ENCODE measurements at regions not wholly inside any gene's neighbourhood (a gene's known extent, or its start where the extent isn't known, plus 50 kb on each side); places are given as distances from the start of the nearest gene placed in this dataset.
"Not testable (repeated sequence)": the region's sequence is repeated elsewhere in the genome, so short reads cannot be mapped to it uniquely, and the experiment has no call there.

DNA sequence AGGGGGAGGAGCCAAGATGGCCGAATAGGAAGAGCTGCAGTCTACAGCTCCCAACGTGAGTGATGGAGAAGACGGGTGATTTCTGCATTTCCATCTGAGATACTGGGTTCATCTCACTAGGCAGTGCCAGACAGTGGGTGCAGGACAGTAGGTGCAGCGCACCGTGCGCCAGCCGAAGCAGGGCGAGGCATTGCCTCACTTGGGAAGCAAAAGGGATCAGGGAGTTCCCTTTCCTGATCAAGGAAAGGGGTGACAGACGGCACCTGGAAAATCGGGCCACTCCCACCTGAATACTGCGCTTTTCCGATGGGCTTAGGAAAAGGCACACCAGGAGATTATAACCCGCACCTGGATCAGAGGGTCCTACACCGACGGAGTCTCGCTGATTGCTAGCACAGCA is 121.1 kb upstream of the SESTD1 start:
- H3K36me3 Mint-ChIP-seq; H3K9me3 Mint-ChIP-seq; ATAC-seq; DNase-seq (ENCODE audit: low spot score in 2 of 2); H3K27ac Mint-ChIP-seq: not testable (repeated sequence)

DNA sequence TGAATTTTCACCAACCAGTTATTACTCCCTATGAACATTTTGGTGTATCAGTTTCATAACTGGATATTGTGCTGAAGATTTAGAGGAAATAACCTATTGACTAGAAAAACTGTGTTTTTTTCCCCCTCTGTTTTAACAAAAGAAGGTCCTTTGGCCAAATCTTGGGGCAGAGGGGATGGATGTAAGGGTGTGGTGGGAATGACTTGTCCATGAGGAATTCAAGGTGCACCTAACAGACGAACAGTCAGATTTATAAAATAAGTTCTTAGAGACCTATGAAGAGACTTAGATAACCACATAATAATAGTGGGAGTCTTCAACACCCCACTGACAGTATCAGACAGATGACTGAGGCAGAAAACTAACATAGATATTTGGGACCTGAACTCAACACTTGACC is 119.3 kb upstream of the SESTD1 start:
- Mint-ChIP-seq H3K27ac (no peak overlapping the region), H3K9me3 (no peaks in the 10 kb centered on the region), H3K36me3 (no peaks in the 10 kb centered on the region)
- DNase-seq (ENCODE audit: low spot score in 2 of 2) (no peak), ATAC-seq (no peak)

DNA sequence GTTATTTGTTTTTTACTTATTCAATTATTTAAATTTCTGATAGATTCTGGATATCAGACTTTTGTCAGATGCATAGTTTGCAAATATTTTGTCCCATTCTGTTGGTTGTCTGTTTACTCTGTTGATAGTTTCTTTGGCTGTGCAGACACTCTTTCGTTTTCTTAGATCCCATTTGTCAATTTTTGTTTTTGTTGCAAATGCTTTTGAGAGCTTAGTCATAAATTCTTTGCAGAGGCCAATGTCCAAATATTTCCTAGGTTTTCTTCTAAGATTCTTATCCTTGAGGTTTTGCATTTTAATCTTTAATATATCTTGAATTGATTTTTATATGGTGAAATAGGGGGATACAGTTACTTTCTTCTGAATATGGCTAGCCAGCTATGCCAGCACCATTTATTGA is 112.7 kb upstream of the SESTD1 start:
- H3K36me3 Mint-ChIP-seq, result no peaks in the 10 kb centered on the region
- no peak for ATAC-seq
- DNase-seq (ENCODE audit: low spot score in 2 of 2), result no peak
- H3K9me3 Mint-ChIP-seq, result no peaks in the 10 kb centered on the region
- no peak overlapping the region for H3K27ac Mint-ChIP-seq

DNA sequence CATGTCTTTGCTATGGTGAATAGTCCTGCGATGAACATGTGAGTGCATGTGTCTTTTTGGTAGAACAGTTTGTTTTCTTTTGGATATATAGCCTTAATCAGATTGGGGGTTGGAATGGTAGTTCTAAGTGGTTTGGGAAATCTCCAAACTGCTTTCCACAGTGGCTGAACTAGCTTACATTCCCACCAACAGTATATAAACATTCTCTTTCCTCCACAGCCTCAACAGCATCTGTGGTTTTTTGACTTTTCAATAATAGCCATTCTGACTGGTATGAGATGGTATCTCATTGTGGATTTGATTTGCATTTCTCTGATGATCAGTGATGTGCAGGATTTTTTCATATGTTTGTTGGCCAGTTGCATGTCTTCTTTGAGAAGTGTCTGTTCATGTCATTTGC is 112.2 kb upstream of the SESTD1 start:
- Mint-ChIP-seq H3K27ac (no peak overlapping the region), H3K36me3 (no peaks in the 10 kb centered on the region), H3K9me3 (no peaks in the 10 kb centered on the region)
- DNase-seq (ENCODE audit: low spot score in 2 of 2) (no peak), ATAC-seq (no peak)

DNA sequence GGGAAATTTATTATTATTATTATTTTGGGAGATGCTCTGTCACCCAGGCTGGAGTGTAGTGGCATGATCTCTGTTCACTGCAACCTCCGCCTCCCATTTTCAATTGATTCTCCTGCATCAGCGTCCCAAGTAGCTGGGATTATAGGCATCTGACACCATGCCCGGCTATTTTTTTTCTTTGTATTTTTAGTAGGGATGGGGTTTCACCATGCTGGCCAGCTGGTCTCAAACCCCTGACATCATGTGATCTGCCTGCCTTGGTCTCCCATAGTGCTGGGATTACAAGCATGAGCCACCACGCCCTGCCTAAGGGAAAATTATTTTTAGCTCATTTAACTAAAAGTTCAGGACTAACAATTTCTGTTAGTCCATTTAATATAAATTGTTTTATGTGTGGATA is 109.2 kb upstream of the SESTD1 start:
- no peak for ATAC-seq
- Mint-ChIP-seq H3K36me3 (no peaks in the 10 kb centered on the region), H3K9me3 (no peaks in the 10 kb centered on the region), H3K27ac (no peak overlapping the region)
- DNase-seq (ENCODE audit: low spot score in 2 of 2), result no peak

DNA sequence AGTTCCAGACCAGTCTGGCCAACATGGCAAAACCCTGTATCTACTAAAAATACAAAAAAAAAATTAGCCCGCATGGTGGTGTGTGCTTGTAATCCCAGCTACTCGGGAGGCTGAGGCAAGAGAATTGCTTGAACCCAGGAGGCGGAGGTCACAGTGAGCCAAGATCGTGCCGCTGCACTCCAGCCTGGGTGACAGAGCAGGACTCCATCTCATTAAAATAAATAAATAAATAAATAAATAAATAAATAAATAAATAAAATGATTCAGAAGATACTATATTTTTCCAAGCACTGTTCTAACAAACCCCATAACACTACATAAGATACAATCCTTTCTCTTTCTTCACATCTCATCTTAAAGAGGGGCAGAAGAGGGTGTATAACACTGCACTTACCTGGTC is 100.9 kb upstream of the SESTD1 start:
- H3K27ac Mint-ChIP-seq; H3K9me3 Mint-ChIP-seq; DNase-seq (ENCODE audit: low spot score in 2 of 2); ATAC-seq; H3K36me3 Mint-ChIP-seq: not testable (repeated sequence)

DNA sequence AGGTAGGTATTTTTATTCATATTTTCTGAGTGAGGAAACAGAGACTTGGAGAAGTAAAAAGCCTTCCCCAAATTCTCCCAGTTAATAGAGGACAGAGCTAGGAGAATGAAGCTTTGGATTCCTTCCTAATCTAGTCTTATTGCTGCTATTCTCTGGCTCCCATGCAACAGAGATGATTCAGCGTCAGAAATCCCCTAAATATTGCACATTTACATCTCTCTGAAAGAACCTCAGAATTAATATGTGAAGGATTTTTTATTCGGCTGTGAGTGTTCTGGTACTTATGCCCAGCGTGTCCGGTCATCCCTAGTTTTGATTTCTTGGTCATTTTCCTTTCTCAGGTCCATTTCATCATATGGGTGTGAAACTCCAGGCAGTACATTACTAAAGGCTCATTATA is 91.2 kb upstream of the SESTD1 start:
- DNase-seq (ENCODE audit: low spot score in 2 of 2), result no peak
- H3K27ac Mint-ChIP-seq, result no peak overlapping the region
- H3K36me3 Mint-ChIP-seq, result no peaks in the 10 kb centered on the region
- H3K9me3 Mint-ChIP-seq, result no peaks in the 10 kb centered on the region
- ATAC-seq, result no peak

DNA sequence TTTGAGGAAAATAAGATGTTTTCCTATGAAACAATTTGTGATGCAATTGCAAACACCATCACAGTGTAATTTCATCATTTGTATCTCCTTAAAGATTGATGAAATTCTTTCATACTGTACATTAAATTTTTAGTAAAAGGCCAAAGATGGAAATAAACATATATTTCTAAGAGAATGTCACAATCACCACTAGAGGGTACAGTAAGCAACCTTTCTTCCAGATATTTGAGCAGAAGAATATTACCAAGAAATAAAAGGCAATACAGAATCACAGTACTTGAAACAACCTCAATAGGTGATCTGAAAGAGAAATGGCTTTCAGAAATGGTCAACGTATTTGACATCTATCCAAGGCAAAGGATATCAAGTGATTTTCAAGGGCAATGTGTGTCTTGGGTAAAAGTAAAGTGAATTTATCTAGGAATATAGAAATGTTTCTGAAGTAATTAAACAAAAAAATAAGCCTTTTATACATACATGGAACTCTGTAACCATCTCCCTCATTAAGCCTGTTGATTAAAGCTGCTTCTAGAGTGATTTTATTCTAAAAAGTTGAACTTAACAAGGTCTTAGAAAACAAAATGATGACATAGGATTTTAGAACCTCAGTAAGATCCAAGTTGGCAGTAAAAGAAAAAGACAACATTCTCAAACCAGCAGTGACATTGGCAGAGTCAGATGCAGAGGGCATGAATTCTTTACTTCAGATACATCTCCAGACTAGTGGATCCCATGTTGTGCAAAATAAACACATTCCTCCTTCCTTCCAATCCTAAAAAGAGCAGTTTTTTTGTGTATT is 90.3 kb upstream of the SESTD1 start:
- ATAC-seq, result no peak
- Mint-ChIP-seq H3K9me3 (no peaks in the 10 kb centered on the region), H3K27ac (no peak overlapping the region), H3K36me3 (no peaks in the 10 kb centered on the region)
- DNase-seq (ENCODE audit: low spot score in 2 of 2), result no peak

DNA sequence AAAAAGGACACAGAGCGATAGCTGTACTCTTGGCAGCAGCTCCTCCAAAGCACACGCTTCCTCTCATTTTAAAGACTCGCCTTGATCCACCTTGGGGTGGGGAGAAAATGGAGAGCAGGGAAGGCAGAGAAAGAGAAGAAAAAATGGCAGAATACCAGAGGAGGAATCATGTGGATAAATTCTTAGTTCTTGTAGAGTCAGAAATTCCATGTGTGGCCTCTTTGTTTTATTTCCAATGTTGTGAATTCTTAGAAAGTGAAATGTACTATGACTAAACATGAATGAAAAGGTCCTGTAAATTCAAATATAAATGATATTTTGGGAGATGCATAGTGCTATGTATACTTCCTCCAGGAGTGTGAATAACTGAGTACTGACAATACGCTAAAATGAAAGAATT is 89.7 kb upstream of the SESTD1 start:
- Mint-ChIP-seq H3K9me3 (no peaks in the 10 kb centered on the region), H3K36me3 (no peaks in the 10 kb centered on the region)
- ATAC-seq, result no peak

DNA sequence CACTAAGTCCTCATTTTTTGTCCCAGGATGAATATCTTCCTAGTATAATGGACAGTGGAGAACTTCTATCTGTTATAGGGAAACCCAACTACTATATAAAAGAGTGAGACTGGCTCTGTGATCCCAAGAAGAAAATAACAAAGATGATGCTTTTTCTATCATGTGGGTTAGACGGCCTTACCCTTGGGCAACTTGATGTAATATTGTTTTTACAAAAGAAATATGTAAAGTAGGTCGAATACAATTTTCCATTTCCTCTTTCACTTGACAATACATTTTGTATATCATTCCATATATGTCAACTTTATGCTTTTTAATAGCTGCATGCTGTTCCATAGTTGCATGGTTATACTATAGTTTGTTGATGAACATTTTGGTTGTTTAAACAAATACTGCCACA is 87.5 kb upstream of the SESTD1 start:
- DNase-seq (ENCODE audit: low spot score in 2 of 2) (no peak), ATAC-seq (no peak)
- Mint-ChIP-seq H3K36me3 (no peaks in the 10 kb centered on the region), H3K9me3 (no peaks in the 10 kb centered on the region), H3K27ac (no peak overlapping the region)

More for the DNA sequence above, 89.7 kb upstream of the SESTD1 start:
- no peak for DNase-seq (ENCODE audit: low spot score in 2 of 2)
- H3K27ac Mint-ChIP-seq, result peak overlapping the region in 1 of 2 donors; percentile 62

DNA sequence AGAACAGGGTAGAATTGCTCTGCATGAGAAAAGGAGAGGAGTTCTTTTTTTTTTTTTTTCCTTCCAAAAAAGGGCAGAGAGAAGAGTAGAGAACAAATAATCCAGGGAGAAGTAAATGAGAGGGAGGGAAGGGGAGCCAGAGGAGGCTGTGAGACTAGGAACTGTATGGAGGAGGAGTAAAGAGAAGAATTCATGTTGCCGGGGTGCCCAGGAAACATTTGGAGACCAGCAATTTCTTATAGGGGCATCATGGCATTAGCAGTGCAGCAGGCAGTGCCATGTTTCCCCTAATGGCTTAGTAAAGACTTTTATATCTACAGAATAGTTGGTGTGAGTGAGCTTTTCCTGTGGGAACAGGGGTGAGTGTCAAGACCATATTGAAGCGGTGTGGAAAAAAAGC is 86.4 kb upstream of the SESTD1 start:
- Mint-ChIP-seq H3K9me3 (no peaks in the 10 kb centered on the region), H3K27ac (no peak overlapping the region), H3K36me3 (no peaks in the 10 kb centered on the region)
- ATAC-seq (no peak), DNase-seq (ENCODE audit: low spot score in 2 of 2) (no peak)

DNA sequence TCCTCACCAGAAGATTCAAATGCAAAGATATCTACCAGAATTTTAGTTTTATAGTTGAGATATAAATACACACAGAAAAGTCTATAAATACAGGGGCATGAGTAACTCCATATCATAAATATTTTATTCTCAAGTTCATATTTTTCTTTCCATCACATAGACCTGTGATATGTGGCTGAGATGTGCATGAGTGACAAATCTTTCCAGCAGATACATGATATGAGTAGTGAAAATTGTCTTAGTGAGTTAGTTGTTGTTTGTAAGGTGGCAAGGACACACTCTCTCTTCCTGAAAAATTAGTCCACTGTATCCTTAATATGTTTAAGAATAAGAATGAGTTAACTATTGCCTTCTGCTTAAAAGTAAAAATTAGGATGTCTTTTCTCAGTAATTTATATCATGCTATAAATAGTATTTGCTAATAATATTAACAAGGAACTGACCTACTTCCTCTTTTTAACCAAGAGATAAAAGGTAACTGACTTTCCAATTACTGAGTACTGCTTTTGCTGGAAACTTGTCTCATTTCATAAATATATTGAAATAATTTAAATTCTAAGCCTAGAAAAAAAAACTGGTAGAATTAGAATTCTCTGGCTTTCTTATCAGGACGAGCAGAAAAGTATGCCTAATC is 85.2 kb upstream of the SESTD1 start:
- DNase-seq (ENCODE audit: low spot score in 2 of 2) (no peak), ATAC-seq (no peak)
- Mint-ChIP-seq H3K36me3 (no peaks in the 10 kb centered on the region), H3K27ac (no peak overlapping the region), H3K9me3 (no peaks in the 10 kb centered on the region)

DNA sequence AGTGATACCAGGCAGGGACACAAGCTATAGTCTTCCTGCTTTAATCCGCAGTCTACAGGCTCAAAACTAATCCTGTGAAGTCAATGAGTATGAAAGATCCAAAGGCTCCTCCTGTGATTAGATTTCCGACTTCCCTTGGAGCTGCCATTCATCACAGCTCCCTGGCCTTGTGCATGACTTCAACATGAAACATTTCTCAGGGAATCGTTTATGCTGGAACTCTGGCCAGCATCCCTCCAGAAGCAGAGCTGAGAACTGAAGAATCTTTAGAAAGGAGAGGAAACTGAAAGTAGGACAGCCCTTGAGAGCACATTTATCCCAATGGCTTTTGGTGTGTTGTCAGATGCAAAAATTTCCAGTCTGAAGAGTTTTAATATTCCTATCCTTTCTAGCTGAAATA is 84.3 kb upstream of the SESTD1 start:
- H3K36me3 Mint-ChIP-seq, result no peaks in the 10 kb centered on the region
- DNase-seq (ENCODE audit: low spot score in 2 of 2), result no peak
- H3K9me3 Mint-ChIP-seq, result no peaks in the 10 kb centered on the region
- H3K27ac Mint-ChIP-seq, result no peak overlapping the region
- ATAC-seq, result no peak

DNA sequence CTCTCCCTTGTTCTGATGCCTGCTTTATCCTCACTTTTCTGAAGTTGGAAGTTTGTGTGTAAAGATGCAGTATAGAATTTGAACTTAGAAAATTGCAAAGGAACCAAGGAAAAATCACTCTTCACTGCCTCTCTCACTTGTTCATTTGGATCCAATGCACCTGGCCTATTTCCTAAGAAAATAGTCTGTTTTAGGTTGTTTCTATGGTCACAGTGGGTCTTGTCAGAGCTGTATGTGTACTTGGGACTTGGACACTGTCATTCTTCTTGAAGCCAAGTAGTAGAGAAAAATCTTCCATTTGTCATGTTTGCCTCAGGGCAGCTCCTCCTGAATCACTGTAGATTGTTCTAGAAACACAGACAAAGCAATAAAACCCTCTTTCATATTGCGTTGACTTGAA is 80.3 kb upstream of the SESTD1 start:
- no peaks in the 10 kb centered on the region for H3K36me3 Mint-ChIP-seq
- no peak for ATAC-seq
- H3K9me3 Mint-ChIP-seq, result no peaks in the 10 kb centered on the region
- no peak for DNase-seq (ENCODE audit: low spot score in 2 of 2)
- H3K27ac Mint-ChIP-seq, result no peak overlapping the region

DNA sequence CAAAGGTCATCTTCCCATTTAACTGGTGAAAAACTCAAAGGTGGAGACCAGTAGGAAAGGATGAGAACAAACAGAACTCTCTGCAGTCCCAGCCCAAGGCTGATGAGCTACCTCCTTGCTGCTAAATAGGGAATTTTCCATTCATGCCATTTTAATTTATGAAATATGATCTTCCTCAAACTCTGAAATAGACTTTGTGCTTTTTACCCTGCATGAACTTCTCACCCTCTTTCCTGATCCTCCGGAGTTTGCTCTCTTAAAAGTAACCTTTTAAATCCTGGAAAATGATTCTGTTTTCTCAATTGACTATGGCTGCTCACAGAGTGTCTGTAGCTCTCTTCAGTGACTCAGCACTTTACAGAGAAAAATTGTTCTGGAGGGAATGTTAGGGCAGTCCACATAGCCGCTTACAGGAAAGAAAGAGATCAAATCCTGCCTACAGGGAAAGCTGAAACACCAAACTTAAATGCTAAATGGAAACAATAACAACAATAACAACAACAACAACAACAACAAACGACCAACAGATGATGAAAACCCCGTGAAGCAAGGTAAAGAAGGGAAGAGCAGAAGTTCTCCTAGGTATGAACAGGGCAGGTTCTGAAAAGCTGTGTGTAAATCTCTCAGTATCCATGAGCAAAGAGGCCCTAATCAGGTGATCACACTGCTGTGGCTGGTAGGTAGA is 79.8 kb upstream of the SESTD1 start:
- H3K27ac Mint-ChIP-seq, result peak overlapping the region in 1 of 2 donors; percentile 1
- no peaks in the 10 kb centered on the region for H3K9me3 Mint-ChIP-seq
- ATAC-seq (no peak), DNase-seq (ENCODE audit: low spot score in 2 of 2) (no peak)
- no peaks in the 10 kb centered on the region for H3K36me3 Mint-ChIP-seq

DNA sequence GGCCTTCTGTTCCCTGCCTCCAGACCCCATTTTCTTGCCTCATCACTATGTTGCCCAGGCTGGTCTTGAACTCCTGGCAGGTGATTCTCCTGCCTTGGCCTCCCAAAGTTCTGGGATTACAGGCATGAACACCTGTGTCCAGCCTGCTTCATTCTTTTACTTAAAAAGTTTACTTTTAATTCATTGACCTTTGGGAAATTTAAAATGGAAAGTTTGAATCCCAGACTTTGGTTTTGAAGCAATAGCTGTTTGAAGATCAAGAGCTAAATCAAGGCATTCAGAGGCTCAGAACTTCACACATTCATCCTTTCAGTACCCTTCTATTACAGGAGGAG is 79.3 kb upstream of the SESTD1 start:
- no peak for ATAC-seq
- DNase-seq (ENCODE audit: low spot score in 2 of 2), result no peak
- no peaks in the 10 kb centered on the region for H3K36me3 Mint-ChIP-seq
- H3K27ac Mint-ChIP-seq, result no peak overlapping the region
- no peaks in the 10 kb centered on the region for H3K9me3 Mint-ChIP-seq

DNA sequence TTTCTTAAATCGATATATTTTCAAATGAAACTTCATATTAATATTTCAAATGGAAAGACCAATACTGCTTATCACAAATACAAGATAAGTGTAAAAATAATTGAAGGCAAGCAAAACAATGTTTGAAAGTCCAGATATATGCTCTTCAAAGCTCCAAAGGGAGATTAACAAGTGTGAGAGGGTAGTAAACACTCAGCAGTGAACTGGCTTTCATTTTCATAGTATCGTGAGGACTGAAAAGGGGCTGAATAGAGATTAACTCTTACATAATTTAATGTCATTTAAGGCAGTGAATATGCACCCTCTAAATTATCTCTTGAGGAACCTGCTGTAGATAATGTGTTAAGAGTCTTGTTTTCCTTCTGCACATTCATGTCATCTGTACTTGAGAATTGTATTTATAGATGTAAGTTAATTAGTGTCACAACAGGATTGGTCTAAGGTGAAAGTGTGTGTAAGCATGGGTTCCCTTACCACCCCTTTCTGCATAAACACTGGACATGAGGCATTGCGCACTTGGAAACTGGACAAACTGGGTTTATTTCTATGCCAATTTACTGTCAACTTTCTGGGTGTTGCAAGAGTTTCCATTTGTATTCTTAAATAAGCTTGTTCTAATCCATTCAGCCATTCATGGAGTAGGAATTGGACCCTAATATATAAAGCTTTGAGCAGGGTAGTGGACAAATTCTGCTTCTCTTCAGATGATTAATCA is 76.7 kb upstream of the SESTD1 start:
- H3K36me3 Mint-ChIP-seq, result no peaks in the 10 kb centered on the region
- ATAC-seq (no peak), DNase-seq (ENCODE audit: low spot score in 2 of 2) (no peak)
- no peaks in the 10 kb centered on the region for H3K9me3 Mint-ChIP-seq
- H3K27ac Mint-ChIP-seq, result no peak overlapping the region
